Psoas muscle (tissue), 7 donors: ENCODE measurements at regions not wholly inside any gene's neighbourhood (a gene's known extent, or its start where the extent isn't known, plus 50 kb on each side); places are given as distances from the start of the nearest gene placed in this dataset.

Experiments used
- ATAC-seq, 4 donors: fragments of 200-7000 bp; cut with Tn5 transposase; one replicate each; pipeline ENCODE4 v1.9.1; 2020; ENCODE audit warnings: moderate library complexity in 3 of 4, mild to moderate bottlenecking in 2 of 4
- DNase-seq, 2 donors: peaks; one replicate each; pipeline ENCODE4 v3.0.0-alpha.2; 2020
- H3K27ac ChIP-seq: fragments of 200-600 bp; one replicate; pipeline ENCODE4 v1.8.0; 2022
- H3K27me3 ChIP-seq, 3 donors: fragments of 200-600 bp in 1 of 3; one replicate each; pipeline versions ENCODE4 v1.6.1 to v1.8.0; 2013 to 2022; ENCODE audit warnings: low read length in 2 of 3, mild to moderate bottlenecking in 2 of 3, moderate library complexity in 1 of 3; ENCODE audit not compliant: insufficient read depth in 3 of 3
- H3K36me3 ChIP-seq, 2 donors: fragments of 200-600 bp in 1 of 2; one replicate each; pipeline versions ENCODE4 v1.6.1 to v1.8.0; 2013 to 2022; ENCODE audit warnings: low read depth in 1 of 2, mild to moderate bottlenecking in 1 of 2, moderate library complexity in 1 of 2; ENCODE audit not compliant: insufficient read depth in 1 of 2
- H3K4me1 ChIP-seq: fragments of 200-600 bp; one replicate; pipeline ENCODE4 v1.8.0; 2022
- H3K4me3 ChIP-seq: fragments of 200-600 bp; one replicate; pipeline ENCODE4 v1.8.0; 2022; ENCODE audit warnings: mild to moderate bottlenecking
- H3K9me3 ChIP-seq: fragments of 200-600 bp; one replicate; pipeline ENCODE4 v1.8.0; 2022
- CTCF ChIP-seq: fragments of 200-600 bp; IDR thresholded peaks from one replicate; pipeline ENCODE4 v1.8.0; 2022; ENCODE audit warnings: antibody characterized with exemption
- WGBS, 3 donors: extraction: QIAGEN DNeasy Blood & Tissue Kit; methylation state at CpG; one replicate each; pipeline versions ENCODE4 v1.1.6 to v1.1.7; 2013; 5-methylcytosine and 5-hydroxymethylcytosine counted together
- intact Hi-C, 2 donors: fragments of 100-400 bp; cut with DNase I; formaldehyde crosslinking; loops; one replicate each; pipeline versions ENCODE4 v1.11.0 to v1.14.2; 2022
- donor health status: healthy with polysubstance abuse.
- donor health status: DM: no; HTN: no; CAD: no; lungs with moderate emphysema.
- donor health status: Bipolar disorder and iron deficiency.
- donor health status: healthy.
- donor health status: DM: yes; HTN: yes; CAD: no.
- donor health status: DM: no; HTN: no; CAD: no.
- donor health status: DM: yes; HTN: yes; CAD: no.

- Histone ChIP-seq H3K36me3 (no peaks in the 10 kb centered on the region), H3K27me3 (no peaks in the 10 kb centered on the region), H3K27ac (no peak overlapping the region), H3K9me3 (no peaks in the 10 kb centered on the region), H3K4me1 (no peaks in the 10 kb centered on the region), H3K4me3 (no peak overlapping the region)
- intact Hi-C loops, result no loop called here
- ATAC-seq (no peak), DNase-seq (no peak)
- TF ChIP-seq CTCF, result no peak
- WGBS, 3 donors, result 87 to 89% (median 89%) methylated on average over 4 of the region's 4 CpGs
Measured at GRCh38 chr13:90397503-90397902, 950.0 kb upstream of the MIR17HG start.

GRCh38 chr13:90400372-90400771 lies 947.1 kb upstream of the MIR17HG start:
- TF ChIP-seq CTCF, result no peak
- ATAC-seq (no peak), DNase-seq (no peak)
- intact Hi-C loops, result no loop called here
- no peaks in the 10 kb centered on the region for H3K27me3 ChIP-seq
- H3K9me3 ChIP-seq, result no peaks in the 10 kb centered on the region
- no peak overlapping the region for H3K4me3 ChIP-seq
- H3K36me3 ChIP-seq, result no peaks in the 10 kb centered on the region
- H3K27ac ChIP-seq, result no peak overlapping the region
- H3K4me1 ChIP-seq, result no peaks in the 10 kb centered on the region

DNA sequence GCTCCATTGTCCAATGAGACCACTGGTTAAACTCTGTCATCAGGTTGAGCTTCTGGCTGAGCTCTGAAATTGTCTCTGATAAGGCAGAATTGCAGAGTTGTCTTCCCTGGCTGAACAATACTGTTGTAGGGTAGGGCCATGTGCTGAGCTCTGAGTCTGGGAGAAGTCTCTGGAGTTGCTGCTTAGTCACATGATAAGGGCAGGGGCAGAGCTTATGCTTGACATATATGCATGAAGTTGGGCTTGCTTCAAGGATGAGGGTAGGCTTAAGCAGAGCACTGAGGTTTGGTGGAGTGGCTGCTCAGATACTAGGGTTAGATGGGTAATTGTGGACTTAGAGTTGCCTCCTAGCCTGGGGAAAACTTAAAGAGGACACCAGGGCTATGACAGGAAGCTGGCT lies 946.3 kb upstream of the MIR17HG start:
- Histone ChIP-seq H3K36me3 (no peaks in the 10 kb centered on the region), H3K27ac (no peak overlapping the region), H3K27me3 (no peaks in the 10 kb centered on the region), H3K4me1 (no peaks in the 10 kb centered on the region), H3K4me3 (no peak overlapping the region), H3K9me3 (no peaks in the 10 kb centered on the region)
- ATAC-seq (no peak), DNase-seq (no peak)
- TF ChIP-seq CTCF, result no peak
- intact Hi-C loops, result no loop called here

DNA sequence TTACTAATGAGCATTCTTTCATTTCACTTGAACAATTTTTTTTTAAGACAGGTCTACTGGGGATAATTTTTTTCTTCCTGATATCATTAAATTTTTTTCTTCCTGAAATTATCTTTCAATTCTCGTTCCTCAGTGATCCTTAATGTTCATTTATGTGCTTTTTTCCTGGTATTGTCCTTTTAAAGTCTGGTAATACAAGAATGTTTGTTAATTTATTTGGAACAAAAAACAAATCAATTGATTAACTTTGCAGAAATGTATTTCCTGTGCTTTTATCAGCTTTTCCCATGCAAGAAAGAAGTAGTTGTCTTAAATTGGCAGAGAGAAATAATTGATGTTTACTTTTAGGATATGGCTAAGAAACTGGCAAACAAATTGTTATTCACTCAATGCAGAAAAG lies 945.4 kb upstream of the MIR17HG start:
- DNase-seq (no peak), ATAC-seq (no peak)
- Histone ChIP-seq H3K9me3 (no peaks in the 10 kb centered on the region), H3K27me3 (no peaks in the 10 kb centered on the region), H3K27ac (no peak overlapping the region), H3K4me1 (no peaks in the 10 kb centered on the region), H3K4me3 (no peak overlapping the region), H3K36me3 (no peaks in the 10 kb centered on the region)
- intact Hi-C loops, result no loop called here
- WGBS, 3 donors, result 75 to 81% (median 77%) methylated on average over 1 of the region's 1 CpG
- no peak for TF ChIP-seq CTCF

DNA sequence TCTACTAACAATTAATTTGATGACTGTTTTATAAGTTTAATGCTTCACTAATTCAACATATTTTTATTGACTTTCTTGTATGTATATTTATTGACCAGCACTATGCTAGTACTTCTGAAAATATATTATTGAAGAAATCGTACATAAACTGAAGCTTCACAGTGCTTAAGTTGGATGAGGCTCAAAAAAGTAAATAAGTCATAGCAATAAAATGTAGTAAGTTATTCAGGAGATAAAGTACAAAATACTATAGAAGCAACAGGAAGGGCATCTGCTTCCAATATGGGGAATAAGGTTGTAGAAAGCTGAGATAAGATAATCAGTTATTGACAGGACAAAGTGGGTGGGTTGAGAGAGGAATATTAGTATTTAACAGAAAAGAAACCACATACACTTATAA lies 944.9 kb upstream of the MIR17HG start:
- H3K4me3 ChIP-seq, result no peak overlapping the region
- no peaks in the 10 kb centered on the region for H3K9me3 ChIP-seq
- WGBS, 3 donors, result 83 to 93% (median 84%) methylated on average over 1 of the region's 1 CpG
- TF ChIP-seq CTCF, result no peak
- DNase-seq (no peak), ATAC-seq (no peak)
- no peaks in the 10 kb centered on the region for H3K4me1 ChIP-seq
- intact Hi-C loops, result no loop called here
- H3K36me3 ChIP-seq, result no peaks in the 10 kb centered on the region
- no peak overlapping the region for H3K27ac ChIP-seq
- no peaks in the 10 kb centered on the region for H3K27me3 ChIP-seq
